ENCODE measurements at regions not wholly inside any gene's neighbourhood (a gene's known extent, or its start where the extent isn't known, plus 50 kb on each side); places are given as distances from the start of the nearest gene placed in this dataset.
A peak's percentile ranks its signal among the peaks of the same experiment; 100 is the strongest.

- Histone ChIP-seq H3K4me1 (peaks cover 12% of the 10 kb centered on the region), H3K9me3 (no peaks in the 10 kb centered on the region), H3K36me3 (no peaks in the 10 kb centered on the region), H3K27me3 (no peaks in the 10 kb centered on the region), H3K27ac (no peak overlapping the region), H3K4me3 (no peak overlapping the region)
- intact Hi-C loops (cut with DNase I): no loop called here
- DNase-seq (no peak), ATAC-seq (no peak)
- TF ChIP-seq CTCF (IDR thresholded peaks at IDR 0.05): no peak
These were observed 87.8 kb upstream of the BMP2K start for GRCh38 chr4:78688366-78688765.

- ATAC-seq (no peak), DNase-seq (no peak)
- Histone ChIP-seq H3K36me3 (no peaks in the 10 kb centered on the region), H3K9me3 (no peaks in the 10 kb centered on the region), H3K4me1 (peaks cover 7% of the 10 kb centered on the region), H3K27ac (no peak overlapping the region), H3K27me3 (no peaks in the 10 kb centered on the region), H3K4me3 (no peak overlapping the region)
- TF ChIP-seq CTCF (IDR thresholded peaks at IDR 0.05): no peak
- intact Hi-C loops (cut with DNase I): no loop called here
These were observed 86.9 kb upstream of the BMP2K start for GRCh38 chr4:78689261-78689660.

- ATAC-seq (no peak), DNase-seq (no peak)
- H3K27ac ChIP-seq: no peak overlapping the region
- H3K4me3 ChIP-seq: no peak overlapping the region
- TF ChIP-seq CTCF (IDR thresholded peaks at IDR 0.05): no peak
- no peaks in the 10 kb centered on the region for H3K36me3 ChIP-seq
- H3K27me3 ChIP-seq: no peaks in the 10 kb centered on the region
- H3K4me1 ChIP-seq: peaks cover 2% of the 10 kb centered on the region
- no peaks in the 10 kb centered on the region for H3K9me3 ChIP-seq
- intact Hi-C loops (cut with DNase I): no loop called here
These were observed 86.3 kb upstream of the BMP2K start for GRCh38 chr4:78689700-78690323.

- intact Hi-C loops (cut with DNase I): no loop called here
- no peak for ATAC-seq
- no peak for TF ChIP-seq CTCF (IDR thresholded peaks at IDR 0.05)
These were observed 84.8 kb upstream of the BMP2K start for GRCh38 chr4:78691334-78691754.

GRCh38 chr4:78691971-78692821, 84.0 kb upstream of the BMP2K start:
- Histone ChIP-seq H3K9me3 (no peaks in the 10 kb centered on the region), H3K4me1 (no peaks in the 10 kb centered on the region), H3K27ac (no peak overlapping the region), H3K36me3 (no peaks in the 10 kb centered on the region), H3K27me3 (no peaks in the 10 kb centered on the region), H3K4me3 (no peak overlapping the region)
- no peak for TF ChIP-seq CTCF (IDR thresholded peaks at IDR 0.05)
- intact Hi-C loops (cut with DNase I): no loop called here
- DNase-seq (no peak), ATAC-seq (peak; percentile 53)

More at GRCh38 chr4:78691334-78691754, 84.8 kb upstream of the BMP2K start:
- no peak for DNase-seq
- Histone ChIP-seq H3K27ac (no peak overlapping the region), H3K4me1 (no peaks in the 10 kb centered on the region), H3K4me3 (no peak overlapping the region), H3K27me3 (no peaks in the 10 kb centered on the region), H3K36me3 (no peaks in the 10 kb centered on the region), H3K9me3 (no peaks in the 10 kb centered on the region)
